Breast epithelium (tissue), 4 donors: ENCODE measurements at regions not wholly inside any gene's neighbourhood (a gene's known extent, or its start where the extent isn't known, plus 50 kb on each side); places are given as distances from the start of the nearest gene placed in this dataset.
"Not testable (repeated sequence)": the region's sequence is repeated elsewhere in the genome, so short reads cannot be mapped to it uniquely, and the experiment has no call there.

Source experiments
- DNase-seq, 2 donors: peaks; one replicate each; pipeline ENCODE4 v3.0.0-alpha.2; 2019; ENCODE audit warnings: low spot score in 2 of 2
- H3K27ac ChIP-seq, 2 donors: fragments of 200-600 bp; sonication (generic) in 1 of 2; one replicate each; pipeline ENCODE4 v1.5.1; 2016 to 2019; ENCODE audit warnings: mild to moderate bottlenecking in 1 of 2
- H3K27me3 ChIP-seq, 2 donors: fragments of 200-600 bp; sonication (generic) in 1 of 2; one replicate each; pipeline versions ENCODE4 v1.5.1 to v1.6.0; 2017 to 2019; ENCODE audit warnings: control low read depth in 1 of 2, mild to moderate bottlenecking in 1 of 2
- H3K36me3 ChIP-seq: fragments of 200-600 bp; one replicate; pipeline ENCODE4 v1.5.1; 2019
- H3K4me1 ChIP-seq, 2 donors: fragments of 200-600 bp; sonication (generic); one replicate each; pipeline ENCODE4 v1.5.1; 2016 to 2019; ENCODE audit warnings: control low read depth in 1 of 2
- H3K4me3 ChIP-seq, 3 donors: fragments of 200-600 bp; sonication (generic); 1 replicate in 2 of 3; 2 replicates in 1 of 3; pipeline ENCODE4 v1.5.1; 2016 to 2019; ENCODE audit warnings: mild to moderate bottlenecking in 3 of 3, moderate library complexity in 2 of 3
- H3K9me3 ChIP-seq, 2 donors: fragments of 200-600 bp; sonication (generic) in 1 of 2; one replicate each; pipeline ENCODE4 v1.5.1; 2016 to 2019; ENCODE audit warnings: control low read depth in 1 of 2
- CTCF ChIP-seq, 3 donors: fragments of 450-650 bp; IDR thresholded peaks; one replicate each; pipeline ENCODE4 v1.5.1; 2016 to 2017; ENCODE audit warnings: antibody characterized with exemption in 3 of 3, mild to moderate bottlenecking in 3 of 3, moderate library complexity in 3 of 3
- POLR2A ChIP-seq: fragments of 450-650 bp; IDR thresholded peaks from one replicate; pipeline ENCODE4 v1.6.1; 2016; ENCODE audit warnings: antibody characterized with exemption, mild to moderate bottlenecking, moderate library complexity
- POLR2AphosphoS5 ChIP-seq, 3 donors: sonication (generic); formaldehyde crosslinking; IDR thresholded peaks; one replicate each; pipeline ENCODE4 v1.6.1; 2017; ENCODE audit warnings: antibody characterized with exemption in 3 of 3
- intact Hi-C: fragments of 100-400 bp; cut with DNase I; formaldehyde crosslinking; loops from one replicate; pipeline ENCODE4 v1.15.1; 2023; ENCODE audit warnings: low total_unique reads

- intact Hi-C loops: no loop called here
- Histone ChIP-seq H3K27me3 (no peaks in the 10 kb centered on the region), H3K4me1 (no peaks in the 10 kb centered on the region), H3K27ac (no peak overlapping the region), H3K4me3 (no peak overlapping the region), H3K36me3 (no peaks in the 10 kb centered on the region), H3K9me3 (no peaks in the 10 kb centered on the region)
- no peak for DNase-seq
- no peak for TF ChIP-seq POLR2AphosphoS5 (IDR thresholded peaks at IDR 0.05)
- no peak for TF ChIP-seq CTCF (IDR thresholded peaks at IDR 0.05)
- TF ChIP-seq POLR2A: no peak
Observed at GRCh38 chr11:34728609-34729008, 107.7 kb downstream of the EHF start.

GRCh38 chr11:34727228-34727737 is 106.4 kb downstream of the EHF start:
- no peaks in the 10 kb centered on the region for H3K4me1 ChIP-seq
- TF ChIP-seq CTCF (IDR thresholded peaks at IDR 0.05): no peak
- TF ChIP-seq POLR2AphosphoS5 (IDR thresholded peaks at IDR 0.05): no peak
- no peak for TF ChIP-seq POLR2A
- no peak overlapping the region for H3K27ac ChIP-seq
- H3K9me3 ChIP-seq: no peaks in the 10 kb centered on the region
- DNase-seq: no peak
- intact Hi-C loops: no loop called here
- H3K36me3 ChIP-seq: no peaks in the 10 kb centered on the region
- H3K4me3 ChIP-seq: no peak overlapping the region
- H3K27me3 ChIP-seq: no peaks in the 10 kb centered on the region

- Histone ChIP-seq H3K4me3 (no peak overlapping the region), H3K36me3 (no peaks in the 10 kb centered on the region), H3K9me3 (no peaks in the 10 kb centered on the region), H3K4me1 (no peaks in the 10 kb centered on the region), H3K27ac (no peak overlapping the region), H3K27me3 (no peaks in the 10 kb centered on the region)
- TF ChIP-seq POLR2AphosphoS5 (IDR thresholded peaks at IDR 0.05) (no peak), POLR2A (no peak), CTCF (IDR thresholded peaks at IDR 0.05) (no peak)
- no peak for DNase-seq
- intact Hi-C loops: no loop called here
Observed at GRCh38 chr11:34724973-34725372, 104.1 kb downstream of the EHF start.

- DNase-seq: no peak
- Histone ChIP-seq H3K36me3 (no peaks in the 10 kb centered on the region), H3K4me3 (no peak overlapping the region), H3K9me3 (no peaks in the 10 kb centered on the region), H3K27me3 (no peaks in the 10 kb centered on the region), H3K4me1 (no peaks in the 10 kb centered on the region), H3K27ac (no peak overlapping the region)
- intact Hi-C loops: no loop called here
- TF ChIP-seq POLR2A: no peak
- no peak for TF ChIP-seq POLR2AphosphoS5 (IDR thresholded peaks at IDR 0.05)
- no peak for TF ChIP-seq CTCF (IDR thresholded peaks at IDR 0.05)
Observed at GRCh38 chr11:34721646-34722045, 100.8 kb downstream of the EHF start.

- no peaks in the 10 kb centered on the region for H3K27me3 ChIP-seq
- TF ChIP-seq POLR2AphosphoS5 (IDR thresholded peaks at IDR 0.05) (no peak), POLR2A (no peak), CTCF (IDR thresholded peaks at IDR 0.05) (no peak)
Observed at GRCh38 chr11:34719303-34719848, 98.5 kb downstream of the EHF start.

GRCh38 chr11:34713631-34714030 is 92.7 kb downstream of the EHF start:
- H3K4me3 ChIP-seq, H3K27ac ChIP-seq, H3K4me1 ChIP-seq, DNase-seq, intact Hi-C loops, H3K36me3 ChIP-seq, H3K27me3 ChIP-seq: not testable (repeated sequence)
- peaks cover 19 to 22% of the 10 kb centered on the region in 2 donors for H3K9me3 ChIP-seq

More at GRCh38 chr11:34719303-34719848, 98.5 kb downstream of the EHF start:
- DNase-seq: no peak
- intact Hi-C loops: no loop called here
- Histone ChIP-seq H3K36me3 (no peaks in the 10 kb centered on the region), H3K4me1 (no peaks in the 10 kb centered on the region), H3K27ac (no peak overlapping the region), H3K9me3 (no peaks in the 10 kb centered on the region), H3K4me3 (no peak overlapping the region)
